HCT116 (cell line): ENCODE measurements at regions not wholly inside any gene's neighbourhood (a gene's known extent, or its start where the extent isn't known, plus 50 kb on each side); places are given as distances from the start of the nearest gene placed in this dataset.

Experiments used
- ATAC-seq: fragments of 200-7000 bp; cut with Tn5 transposase; 2 replicates; pipeline ENCODE4 v1.9.1; 2020; ENCODE audit warnings: mild to moderate bottlenecking, moderate library complexity
- BruUV-seq: library from RNA; stranded (reverse); fragments of 400-500 nt; replicated peaks from 2 replicates; lab custom pipeline; 2021; lab: Mats Ljungman, UMichigan
- CTCF ChIA-PET: fragments of 300-600 bp; sonication (Branson Sonifier 250); formaldehyde crosslinking; loops from one replicate; lab custom pipeline; 2021; ENCODE audit warnings: antibody characterized with exemption; lab: Charles Lee
- POLR2A ChIA-PET: fragments of 300-600, 350-600 bp; sonication (Branson Sonifier 250); formaldehyde crosslinking; loops from one replicate; lab custom pipeline; 2021; ENCODE audit warnings: antibody characterized with exemption; lab: Charles Lee
- RAD21 ChIA-PET, 2 experiments: fragments of 300-600 bp; sonication (Branson Sonifier 250); formaldehyde crosslinking; loops; one replicate each; lab custom pipeline; 2023; ENCODE audit warnings: low total read pairs in 2 of 2; ENCODE audit not compliant: uncharacterized antibody in 2 of 2, unreplicated experiment in 2 of 2, low non-redundant PET in 1 of 2; lab: Charles Lee
- DNase-seq: peaks from one replicate; pipeline ENCODE4 v3.0.0-alpha.2; 2010; ENCODE audit warnings: low read depth, low spot score
- H2AFZ ChIP-seq: fragments of 200-600 bp; shearing (Covaris generic), sonication (generic); 2 replicates; pipeline ENCODE4 v1.6.1; 2017; ENCODE audit warnings: low read depth, mixed run types, mixed read lengths, antibody characterized with exemption, low read length; ENCODE audit not compliant: poor library complexity, severe bottlenecking
- H3K27ac ChIP-seq: 2 replicates; pipeline ENCODE4 v1.5.1; 2012; ENCODE audit warnings: low read depth, low read length
- H3K27me3 ChIP-seq: fragments of 200-600 bp; sonication (generic); 2 replicates; pipeline ENCODE4 v1.6.1; 2016; ENCODE audit warnings: mixed run types, low read length, mixed read lengths; ENCODE audit not compliant: insufficient read depth
- H3K36me3 ChIP-seq, 2 experiments: fragments of 200-500 bp in 1 of 2; fragments of 200-600 bp in 1 of 2; sonication (Bioruptor generic) in 1 of 2; sonication (generic) in 1 of 2; 2 replicates each; pipeline versions ENCODE4 v1.5.1 to v1.6.1; 2014 to 2016; ENCODE audit warnings: low read length in 2 of 2, inconsistent platforms in 1 of 2, mixed read lengths in 1 of 2, mixed run types in 1 of 2; ENCODE audit not compliant: insufficient read depth in 2 of 2, control insufficient read depth in 1 of 2
- H3K4me1 ChIP-seq, 2 experiments: fragments of 200-600 bp in 1 of 2; sonication (generic) in 1 of 2; 2 replicates each; pipeline versions ENCODE4 v1.5.1 to v1.6.1; 2012 to 2017; ENCODE audit warnings: low read length in 2 of 2, inconsistent platforms in 1 of 2, mild to moderate bottlenecking in 1 of 2, mixed read lengths in 1 of 2, mixed run types in 1 of 2, moderate library complexity in 1 of 2; ENCODE audit not compliant: insufficient read depth in 2 of 2, control insufficient read depth in 1 of 2
- H3K4me2 ChIP-seq: fragments of 200-600 bp; sonication (generic); 2 replicates; pipeline ENCODE4 v1.6.1; 2017; ENCODE audit warnings: mixed run types, low read length, mixed read lengths
- H3K4me3 ChIP-seq, 2 experiments: fragments of 200-600 bp in 1 of 2; sonication (generic) in 1 of 2; replicated peaks in 1 of 2; 2 replicates each; pipeline ENCODE4 v1.5.1; 2011 to 2016; ENCODE audit warnings: low read length in 2 of 2, control low read depth in 1 of 2, low read depth in 1 of 2, mild to moderate bottlenecking in 1 of 2, mixed read lengths in 1 of 2, mixed run types in 1 of 2
- H3K79me2 ChIP-seq: fragments of 200-600 bp; sonication (generic); 2 replicates; pipeline ENCODE4 v1.6.1; 2017; ENCODE audit warnings: mild to moderate bottlenecking, mixed run types, low read length, moderate library complexity, mixed read lengths; ENCODE audit not compliant: insufficient read depth
- H3K9ac ChIP-seq: fragments of 200-600 bp; sonication (generic); 2 replicates; pipeline ENCODE4 v1.6.1; 2016; ENCODE audit warnings: low read length, mixed read lengths
- H3K9me2 ChIP-seq: fragments of 200-600 bp; sonication (generic), shearing (Covaris generic); 2 replicates; pipeline ENCODE4 v1.6.1; 2017; ENCODE audit warnings: mixed run types, mild to moderate bottlenecking, moderate library complexity; ENCODE audit not compliant: insufficient read depth
- H3K9me3 ChIP-seq, 2 experiments: fragments of 200-500 bp in 1 of 2; fragments of 200-600 bp in 1 of 2; sonication (Bioruptor generic) in 1 of 2; sonication (generic) in 1 of 2; 2 replicates each; pipeline ENCODE4 v1.6.1; 2014 to 2017; ENCODE audit warnings: low read length in 2 of 2, mixed read lengths in 2 of 2, inconsistent platforms in 1 of 2, low read depth in 1 of 2, mild to moderate bottlenecking in 1 of 2, mixed run types in 1 of 2, moderate library complexity in 1 of 2; ENCODE audit not compliant: control insufficient read depth in 1 of 2, insufficient read depth in 1 of 2
- H4K20me1 ChIP-seq: fragments of 200-600 bp; sonication (generic), shearing (Covaris generic); 2 replicates; pipeline ENCODE4 v1.6.1; 2017; ENCODE audit warnings: mixed run types, mild to moderate bottlenecking, moderate library complexity; ENCODE audit not compliant: insufficient read depth
- CBX3 ChIP-seq: IDR thresholded peaks from 2 replicates; pipeline ENCODE4 v1.6.1; 2012; ENCODE audit warnings: low read depth
- CEBPB ChIP-seq: IDR thresholded peaks from 2 replicates; pipeline ENCODE4 v1.6.1; 2012; ENCODE audit warnings: low read depth
- EGR1 ChIP-seq: IDR thresholded peaks from 2 replicates; pipeline ENCODE4 v1.6.1; 2012; ENCODE audit warnings: low read depth
- ELF1 ChIP-seq: IDR thresholded peaks from 2 replicates; pipeline ENCODE4 v1.6.1; 2012; ENCODE audit warnings: low read depth, borderline replicate concordance
- EZH2 ChIP-seq: fragments of 200-600 bp; sonication (generic); IDR thresholded peaks from 2 replicates; pipeline ENCODE4 v1.6.1; 2017; ENCODE audit warnings: antibody characterized with exemption, mixed run types
- EZH2phosphoT487 ChIP-seq: fragments of 200-600 bp; IDR thresholded peaks from 2 replicates; pipeline ENCODE4 v1.6.1; 2018; ENCODE audit warnings: antibody characterized with exemption, borderline replicate concordance
- FOSL1 ChIP-seq: IDR thresholded peaks from 2 replicates; pipeline ENCODE4 v1.6.1; 2012; ENCODE audit warnings: low read depth
- JUND ChIP-seq: IDR thresholded peaks from 2 replicates; pipeline ENCODE4 v1.6.1; 2012
- MAX ChIP-seq: IDR thresholded peaks from 2 replicates; pipeline ENCODE4 v1.6.1; 2012
- POLR2A ChIP-seq: IDR thresholded peaks from 2 replicates; pipeline ENCODE4 v1.7.0; 2011; ENCODE audit warnings: borderline replicate concordance; ENCODE audit not compliant: insufficient read depth, insufficient read length; ENCODE audit errors: extremely low read depth
- RAD21 ChIP-seq: IDR thresholded peaks from 2 replicates; pipeline ENCODE4 v1.6.1; 2012; ENCODE audit warnings: low read depth, mild to moderate bottlenecking
- REST ChIP-seq: IDR thresholded peaks from 2 replicates; pipeline ENCODE4 v1.6.1; 2012; ENCODE audit warnings: low read depth
- SIN3A ChIP-seq: IDR thresholded peaks from 2 replicates; pipeline ENCODE4 v1.6.1; 2012; ENCODE audit warnings: low read depth
- SP1 ChIP-seq: IDR thresholded peaks from 2 replicates; pipeline ENCODE4 v1.6.1; 2012; ENCODE audit warnings: low read depth
- TCF7L2 ChIP-seq: IDR thresholded peaks from 2 replicates; pipeline ENCODE4 v1.7.0; 2011; ENCODE audit warnings: borderline replicate concordance, inconsistent platforms; ENCODE audit not compliant: insufficient read depth, insufficient read length; ENCODE audit errors: extremely low read depth
- YY1 ChIP-seq: IDR thresholded peaks from 2 replicates; pipeline ENCODE4 v1.6.1; 2011; ENCODE audit warnings: low read length, low read depth, moderate library complexity, mild to moderate bottlenecking; ENCODE audit not compliant: insufficient replicate concordance; ENCODE audit errors: extremely low read depth
- ZFX ChIP-seq: fragments of 450-650 bp; IDR thresholded peaks from 2 replicates; pipeline ENCODE4 v1.6.1; 2017
- ZNF274 ChIP-seq: fragments of 200-500 bp; sonication (Bioruptor generic); IDR thresholded peaks from 2 replicates; pipeline ENCODE4 v1.6.1; 2014; ENCODE audit warnings: mild to moderate bottlenecking, low read depth, low read length, inconsistent platforms
- intact Hi-C: fragments of 100-400 bp; cut with micrococcal nuclease; formaldehyde crosslinking; loops from 2 replicates; pipeline ENCODE4 v1.10.0; 2022

- Histone ChIP-seq H3K9me2 (no peaks in the 10 kb centered on the region), H4K20me1 (no peaks in the 10 kb centered on the region), H3K4me2 (no peak overlapping the region), H3K36me3 (no peaks in the 10 kb centered on the region), H3K9me3 (no peaks in the 10 kb centered on the region), H3K79me2 (no peaks in the 10 kb centered on the region), H3K4me3 (no peak overlapping the region), H3K27me3 (no peaks in the 10 kb centered on the region), H3K4me1 (no peaks in the 10 kb centered on the region), H2AFZ (no peak overlapping the region), H3K9ac (no peak overlapping the region), H3K27ac (no peak overlapping the region)
- ATAC-seq: no peak
- ChIA-PET CTCF (no interaction called here), POLR2A (no interaction called here), RAD21 (no interaction called here)
- TF ChIP-seq CEBPB: no peak
- DNase-seq: no peak
- BruUV-seq: no TSS peak
- intact Hi-C loops: no loop called here
Measured at GRCh38 chr3:106275592-106275991, 406.8 kb upstream of the CBLB start.

- Histone ChIP-seq H3K4me3 (no peak overlapping the region), H3K36me3 (no peaks in the 10 kb centered on the region), H3K27ac (no peak overlapping the region), H3K4me1 (no peaks in the 10 kb centered on the region), H3K27me3 (no peaks in the 10 kb centered on the region), H3K9me3 (no peaks in the 10 kb centered on the region), H2AFZ (no peak overlapping the region), H3K79me2 (no peaks in the 10 kb centered on the region), H3K9ac (no peak overlapping the region), H4K20me1 (no peaks in the 10 kb centered on the region), H3K4me2 (no peak overlapping the region), H3K9me2 (no peaks in the 10 kb centered on the region)
- CTCF ChIA-PET: no interaction called here
- BruUV-seq: no TSS peak
- RAD21 ChIA-PET: no interaction called here
- ATAC-seq (no peak), DNase-seq (no peak)
- POLR2A ChIA-PET: no interaction called here
- intact Hi-C loops: no loop called here
- TF ChIP-seq MAX: no peak
- no peak for TF ChIP-seq JUND
- TF ChIP-seq YY1: no peak
- no peak for TF ChIP-seq EZH2
- no peak for TF ChIP-seq RAD21
- no peak for TF ChIP-seq SIN3A
- TF ChIP-seq POLR2A: no peak
- TF ChIP-seq SP1: no peak
- no peak for TF ChIP-seq CBX3
- TF ChIP-seq ELF1: no peak
- no peak for TF ChIP-seq EZH2phosphoT487
- TF ChIP-seq ZNF274: no peak
- no peak for TF ChIP-seq CEBPB
- TF ChIP-seq EGR1: no peak
- TF ChIP-seq TCF7L2: no peak
- no peak for TF ChIP-seq FOSL1
- TF ChIP-seq REST: no peak
- TF ChIP-seq ZFX: no peak
Measured at GRCh38 chr3:106276151-106276550, 407.3 kb upstream of the CBLB start.
